Fibroblast of lung (primary cell): ENCODE measurements at regions not wholly inside any gene's neighbourhood (a gene's known extent, or its start where the extent isn't known, plus 50 kb on each side); places are given as distances from the start of the nearest gene placed in this dataset.

Experiments used
- CTCF ChIP-seq, 2 donors: IDR thresholded peaks in 1 of 2; conservative IDR thresholded peaks in 1 of 2; 1 replicate in 1 of 2; 2 replicates in 1 of 2; pipeline ENCODE4 v1.5.1; 2011 to 2012; ENCODE audit warnings: low read length in 2 of 2, control low read depth in 1 of 2, inconsistent platforms in 1 of 2, low read depth in 1 of 2, mild to moderate bottlenecking in 1 of 2
- EZH2 ChIP-seq: IDR thresholded peaks from 2 replicates; pipeline ENCODE4 v1.5.1; 2012; ENCODE audit warnings: low read length, control low read depth, mild to moderate bottlenecking; ENCODE audit errors: missing control alignments

GRCh38 chr21:16004086-16004485 lies 274.3 kb downstream of the USP25 start:
- TF ChIP-seq CTCF (conservative IDR thresholded peaks at IDR 0.05 in 1 of 2, IDR thresholded peaks at IDR 0.05 in 1 of 2; ENCODE audit: low read depth in 1 of 2, low read length in 2 of 2) (no peak), EZH2 (no peak)
